H9 (cell line): ENCODE measurements at regions not wholly inside any gene's neighbourhood (a gene's known extent, or its start where the extent isn't known, plus 50 kb on each side); places are given as distances from the start of the nearest gene placed in this dataset.

Experiments used
- DNase-seq: peaks from one replicate; pipeline ENCODE4 v3.0.0-alpha.2; 2017
- H2AFZ ChIP-seq: one replicate; pipeline ENCODE4 v1.6.1; 2013; ENCODE audit warnings: mild to moderate bottlenecking, low read length, control low read depth, moderate library complexity
- H2AK5ac ChIP-seq: 2 replicates; pipeline ENCODE4 v1.6.1; 2013; ENCODE audit warnings: low read length, control low read depth, mixed read lengths; ENCODE audit not compliant: insufficient read length
- H2BK120ac ChIP-seq: one replicate; pipeline ENCODE4 v1.6.1; 2013; ENCODE audit warnings: low read depth, mild to moderate bottlenecking, low read length, control low read depth, inconsistent platforms; ENCODE audit not compliant: poor library complexity, severe bottlenecking
- H2BK12ac ChIP-seq: 2 replicates; pipeline ENCODE4 v1.6.1; 2013; ENCODE audit warnings: low read length, control low read depth, mixed read lengths, low read depth; ENCODE audit not compliant: insufficient read length
- H2BK15ac ChIP-seq: 2 replicates; pipeline ENCODE4 v1.6.1; 2013; ENCODE audit warnings: low read depth, low read length, control low read depth
- H2BK20ac ChIP-seq: one replicate; pipeline ENCODE4 v1.6.1; 2013; ENCODE audit warnings: low read depth, mild to moderate bottlenecking, low read length, control low read depth, inconsistent platforms; ENCODE audit not compliant: poor library complexity, severe bottlenecking
- H2BK5ac ChIP-seq: 2 replicates; pipeline ENCODE4 v1.6.1; 2013; ENCODE audit warnings: low read length, control low read depth, mixed read lengths; ENCODE audit not compliant: insufficient read length
- H3K14ac ChIP-seq: 2 replicates; pipeline ENCODE4 v1.6.1; 2013; ENCODE audit warnings: low read length, control low read depth; ENCODE audit not compliant: insufficient read depth
- H3K18ac ChIP-seq: 2 replicates; pipeline ENCODE4 v1.6.1; 2013; ENCODE audit warnings: low read depth, mild to moderate bottlenecking, mixed read lengths, low read length, control low read depth; ENCODE audit not compliant: insufficient read length
- H3K23ac ChIP-seq: 2 replicates; pipeline ENCODE4 v1.6.1; 2013; ENCODE audit warnings: low read length, control low read depth, mixed read lengths, low read depth; ENCODE audit not compliant: insufficient read length
- H3K23me2 ChIP-seq: 2 replicates; pipeline ENCODE4 v1.6.1; 2013; ENCODE audit warnings: low read depth, mild to moderate bottlenecking, mixed read lengths, low read length, control low read depth; ENCODE audit not compliant: insufficient read length, poor library complexity, severe bottlenecking
- H3K27ac ChIP-seq: 2 replicates; pipeline ENCODE4 v1.5.1; 2013; ENCODE audit warnings: low read length, control low read depth, mixed read lengths, low read depth; ENCODE audit not compliant: insufficient read length
- H3K27me3 ChIP-seq: 2 replicates; pipeline ENCODE4 v1.6.1; 2013; ENCODE audit warnings: low read length, control low read depth, inconsistent platforms; ENCODE audit not compliant: insufficient read depth
- H3K4ac ChIP-seq: 2 replicates; pipeline ENCODE4 v1.6.1; 2013; ENCODE audit warnings: low read depth, mild to moderate bottlenecking, control low read depth, inconsistent platforms, low read length, moderate library complexity
- H3K4me1 ChIP-seq: 2 replicates; pipeline ENCODE4 v1.6.1; 2013; ENCODE audit warnings: low read length, control low read depth, inconsistent platforms; ENCODE audit not compliant: insufficient read depth
- H3K4me2 ChIP-seq: 2 replicates; pipeline ENCODE4 v1.6.1; 2013; ENCODE audit warnings: low read length, control low read depth, mixed read lengths; ENCODE audit not compliant: insufficient read length, insufficient read depth
- H3K56ac ChIP-seq: 2 replicates; pipeline ENCODE4 v1.6.1; 2013; ENCODE audit warnings: low read depth, mild to moderate bottlenecking, mixed read lengths, low read length, control low read depth; ENCODE audit not compliant: insufficient read length
- H3K79me1 ChIP-seq: 2 replicates; pipeline ENCODE4 v1.6.1; 2013; ENCODE audit warnings: low read depth, mild to moderate bottlenecking, moderate library complexity, low read length, control low read depth, inconsistent platforms; ENCODE audit not compliant: insufficient read depth, poor library complexity, severe bottlenecking
- H3K79me2 ChIP-seq: 2 replicates; pipeline ENCODE4 v1.6.1; 2013; ENCODE audit warnings: low read length, control low read depth, inconsistent platforms; ENCODE audit not compliant: insufficient read depth
- H3K9ac ChIP-seq: 2 replicates; pipeline ENCODE4 v1.6.1; 2013; ENCODE audit warnings: low read length, control low read depth, mixed read lengths; ENCODE audit not compliant: insufficient read length; ENCODE audit errors: extremely low read depth
- H3K9me3 ChIP-seq: one replicate; pipeline ENCODE4 v1.6.1; 2013; ENCODE audit warnings: low read depth, low read length, inconsistent platforms; ENCODE audit not compliant: control insufficient read depth
- H3T11ph ChIP-seq: one replicate; pipeline ENCODE4 v1.6.1; 2013; ENCODE audit warnings: mild to moderate bottlenecking, low read length, control low read depth, inconsistent platforms
- H4K20me1 ChIP-seq: one replicate; pipeline ENCODE4 v1.6.1; 2013; ENCODE audit not compliant: control insufficient read depth, insufficient read length, insufficient read depth
- H4K5ac ChIP-seq: 2 replicates; pipeline ENCODE4 v1.6.1; 2013; ENCODE audit warnings: low read depth, mild to moderate bottlenecking, mixed read lengths, low read length, control low read depth; ENCODE audit not compliant: insufficient read length
- H4K8ac ChIP-seq: replicated peaks from 2 replicates; pipeline ENCODE4 v1.6.1; 2013; ENCODE audit warnings: low read length, control low read depth, mixed read lengths, low read depth; ENCODE audit not compliant: insufficient read length
- H4K91ac ChIP-seq: 2 replicates; pipeline ENCODE4 v1.6.1; 2013; ENCODE audit warnings: low read depth, mild to moderate bottlenecking, moderate library complexity, mixed read lengths, low read length, control low read depth; ENCODE audit not compliant: insufficient read length
- H3K27ac Mint-ChIP-seq, 3 experiments: 2 replicates in 2 of 3; 3 replicates in 1 of 3; pipeline ENCODE4 v1.8.0; 2020 to 2021; ENCODE audit warnings: mixed read lengths in 3 of 3, mild to moderate bottlenecking in 1 of 3, moderate library complexity in 1 of 3
- H3K27me3 Mint-ChIP-seq: 2 replicates; pipeline ENCODE4 v1.8.0; 2021; ENCODE audit warnings: low read depth, mild to moderate bottlenecking, moderate library complexity, mixed read lengths
- H3K36me3 Mint-ChIP-seq, 3 experiments: 2 replicates in 2 of 3; 3 replicates in 1 of 3; pipeline ENCODE4 v1.8.0; 2020 to 2021; ENCODE audit warnings: low read depth in 3 of 3, mixed read lengths in 3 of 3; ENCODE audit not compliant: insufficient read depth in 1 of 3
- H3K4me1 Mint-ChIP-seq, 2 experiments: 2 replicates each; pipeline ENCODE4 v1.8.0; 2020; ENCODE audit warnings: mixed read lengths in 2 of 2
- H3K4me3 Mint-ChIP-seq, 2 experiments: 2 replicates in 1 of 2; 3 replicates in 1 of 2; pipeline ENCODE4 v1.8.0; 2020 to 2021; ENCODE audit warnings: mild to moderate bottlenecking in 2 of 2, mixed read lengths in 2 of 2, moderate library complexity in 1 of 2
- H3K9me3 Mint-ChIP-seq, 2 experiments: 2 replicates in 1 of 2; 3 replicates in 1 of 2; pipeline ENCODE4 v1.8.0; 2020; ENCODE audit warnings: mild to moderate bottlenecking in 2 of 2, mixed read lengths in 2 of 2, moderate library complexity in 1 of 2
- CTCF ChIP-seq: fragments of 200-600 bp; sonication (generic); conservative IDR thresholded peaks from 3 replicates; pipeline ENCODE4 v1.8.0; 2021; ENCODE audit warnings: antibody characterized with exemption, mild to moderate bottlenecking
- WGBS: extraction: QIAGEN DNeasy Blood & Tissue Kit; methylation state at CpG from one replicate; pipeline ENCODE4 v1.1.7; 2013; ENCODE audit warnings: missing lambda C conversion rate, low lambda C conversion rate, mixed read lengths; ENCODE audit not compliant: insufficient read length; ENCODE audit errors: extremely low coverage; 5-methylcytosine and 5-hydroxymethylcytosine counted together

- Histone ChIP-seq H3K14ac (peak overlapping the region; percentile 30), H4K20me1 (no peaks in the 10 kb centered on the region), H3T11ph (no peak overlapping the region), H2BK120ac (no peak overlapping the region), H2AFZ (no peak overlapping the region), H4K8ac (no peak overlapping the region), H3K23me2 (no peaks in the 10 kb centered on the region), H3K79me2 (no peaks in the 10 kb centered on the region), H3K18ac (peak overlapping the region; percentile 68), H3K9ac (no peak overlapping the region), H3K79me1 (no peaks in the 10 kb centered on the region), H3K4ac (no peak overlapping the region), H3K4me1 (no peaks in the 10 kb centered on the region; the same call in 1 of the 2 replicates), H3K56ac (no peak overlapping the region), H2AK5ac (no peak overlapping the region), H3K9me3 (no peaks in the 10 kb centered on the region), H4K91ac (no peak overlapping the region), H3K27ac (no peak overlapping the region), H2BK15ac (no peak overlapping the region), H2BK12ac (peak overlapping the region; percentile 29), H3K27me3 (no peaks in the 10 kb centered on the region), H3K4me2 (no peak overlapping the region), H4K5ac (peak overlapping the region; percentile 57), H2BK20ac (no peak overlapping the region), H2BK5ac (no peak overlapping the region), H3K23ac (no peak overlapping the region)
- no CpG with 5 or more reads among the region's 13 CpGs for WGBS
- Mint-ChIP-seq H3K36me3 (no peaks in the 10 kb centered on the region), H3K4me1 (peaks cover 11 to 15% of the 10 kb centered on the region in 2 experiments), H3K4me3 (no peak overlapping the region), H3K27me3 (peaks cover 4% of the 10 kb centered on the region), H3K27ac (peak overlapping the region in 1 of 3 experiments; percentile 5; a peak in 1 of 7 replicates), H3K9me3 (peaks cover 0 to 6% of the 10 kb centered on the region in 2 experiments; a peak in 4 of 5 replicates)
- DNase-seq, result peak; percentile 52
- no peak for TF ChIP-seq CTCF
Observed at GRCh38 chr9:126275386-126276001, 51.1 kb upstream of the MVB12B start.
